ENCODE measurements at regions not wholly inside any gene's neighbourhood (a gene's known extent, or its start where the extent isn't known, plus 50 kb on each side); places are given as distances from the start of the nearest gene placed in this dataset.

DNA sequence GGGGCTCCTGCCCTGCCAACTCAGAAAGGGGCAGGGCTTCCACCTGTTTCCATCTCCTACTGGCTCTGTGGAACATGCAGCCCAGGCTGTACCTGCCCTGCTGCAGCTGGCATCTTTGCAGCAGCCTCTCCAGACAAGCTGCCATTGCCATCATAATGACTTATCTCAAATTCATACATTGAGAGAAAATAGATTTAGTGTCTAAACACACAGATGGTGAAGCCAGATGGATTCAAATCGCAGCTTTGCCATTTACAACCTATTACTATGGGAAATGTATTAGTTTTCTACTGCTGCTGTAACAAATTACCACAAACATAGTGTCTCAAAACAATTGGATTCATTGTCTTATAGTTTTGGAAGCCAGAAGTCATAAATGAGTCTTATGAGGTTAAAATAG lies 260.0 kb downstream of the KCNA4 start:
- Histone ChIP-seq H3K9me3 (ENCODE audit: insufficient read depth, low read length, severe bottlenecking) (peaks cover 5% of the 10 kb centered on the region), H2AFZ (ENCODE audit: low read depth, low read length) (no peak overlapping the region), H3K27me3 (ENCODE audit: insufficient read depth, low read length, poor library complexity) (no peaks in the 10 kb centered on the region), H3K4me1 (ENCODE audit: insufficient read depth, low read length) (no peaks in the 10 kb centered on the region), H4K20me1 (ENCODE audit: insufficient read depth, low read length) (no peaks in the 10 kb centered on the region), H3K9ac (ENCODE audit: low read depth, low read length) (no peak overlapping the region), H3K36me3 (ENCODE audit: insufficient read depth, low read length) (no peaks in the 10 kb centered on the region), H3K27ac (ENCODE audit: low read length) (no peak overlapping the region), H3K4me3 (ENCODE audit: low read depth in 1 of 2, low read length in 2 of 2) (no peak overlapping the region), H3K4me2 (ENCODE audit: insufficient read depth, low read length) (no peak overlapping the region), H3K79me2 (ENCODE audit: insufficient read depth, low read length) (no peaks in the 10 kb centered on the region)
- no peak for TF ChIP-seq EZH2 (IDR thresholded peaks at IDR 0.05; ENCODE audit: borderline replicate concordance, low read depth, low read length, severe bottlenecking)
- TF ChIP-seq, protein P1, sequence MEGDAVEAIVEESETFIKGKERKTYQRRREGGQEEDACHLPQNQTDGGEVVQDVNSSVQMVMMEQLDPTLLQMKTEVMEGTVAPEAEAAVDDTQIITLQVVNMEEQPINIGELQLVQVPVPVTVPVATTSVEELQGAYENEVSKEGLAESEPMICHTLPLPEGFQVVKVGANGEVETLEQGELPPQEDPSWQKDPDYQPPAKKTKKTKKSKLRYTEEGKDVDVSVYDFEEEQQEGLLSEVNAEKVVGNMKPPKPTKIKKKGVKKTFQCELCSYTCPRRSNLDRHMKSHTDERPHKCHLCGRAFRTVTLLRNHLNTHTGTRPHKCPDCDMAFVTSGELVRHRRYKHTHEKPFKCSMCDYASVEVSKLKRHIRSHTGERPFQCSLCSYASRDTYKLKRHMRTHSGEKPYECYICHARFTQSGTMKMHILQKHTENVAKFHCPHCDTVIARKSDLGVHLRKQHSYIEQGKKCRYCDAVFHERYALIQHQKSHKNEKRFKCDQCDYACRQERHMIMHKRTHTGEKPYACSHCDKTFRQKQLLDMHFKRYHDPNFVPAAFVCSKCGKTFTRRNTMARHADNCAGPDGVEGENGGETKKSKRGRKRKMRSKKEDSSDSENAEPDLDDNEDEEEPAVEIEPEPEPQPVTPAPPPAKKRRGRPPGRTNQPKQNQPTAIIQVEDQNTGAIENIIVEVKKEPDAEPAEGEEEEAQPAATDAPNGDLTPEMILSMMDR (IDR thresholded peaks at IDR 0.05; ENCODE audit: borderline replicate concordance, extremely low read depth, low read length, poor library complexity, severe bottlenecking): no peak
- DNase-seq: no peak
- ATAC-seq (ENCODE audit: insufficient read depth, low read depth): no peak

DNA sequence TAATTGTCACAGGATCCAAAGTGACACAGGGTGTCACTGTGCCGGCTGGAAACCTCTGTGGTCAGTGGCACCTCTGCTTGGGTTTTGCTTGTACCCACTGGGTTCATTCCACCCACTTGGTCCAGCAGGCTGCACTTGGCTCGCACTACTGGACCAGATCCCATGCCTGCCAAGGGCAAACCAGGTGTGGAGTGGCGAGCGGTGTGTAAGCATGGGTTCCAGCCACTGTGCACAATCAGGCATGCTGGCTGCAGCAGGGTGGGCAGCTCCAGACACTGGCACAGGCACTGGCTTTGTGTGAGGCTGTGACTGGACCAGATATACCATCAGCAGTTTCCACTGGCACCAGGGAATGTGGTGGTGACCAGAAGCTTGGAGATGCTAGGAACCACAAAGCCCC lies 261.4 kb downstream of the KCNA4 start:
- Histone ChIP-seq H4K20me1 (ENCODE audit: insufficient read depth, low read length) (no peaks in the 10 kb centered on the region), H3K27me3 (ENCODE audit: insufficient read depth, low read length, poor library complexity) (no peaks in the 10 kb centered on the region), H2AFZ (ENCODE audit: low read depth, low read length) (no peak overlapping the region), H3K4me2 (ENCODE audit: insufficient read depth, low read length) (no peak overlapping the region), H3K27ac (ENCODE audit: low read length) (no peak overlapping the region), H3K4me1 (ENCODE audit: insufficient read depth, low read length) (no peaks in the 10 kb centered on the region), H3K36me3 (ENCODE audit: insufficient read depth, low read length) (no peaks in the 10 kb centered on the region), H3K9ac (ENCODE audit: low read depth, low read length) (no peak overlapping the region), H3K4me3 (ENCODE audit: low read depth in 1 of 2, low read length in 2 of 2) (no peak overlapping the region), H3K79me2 (ENCODE audit: insufficient read depth, low read length) (no peaks in the 10 kb centered on the region), H3K9me3 (ENCODE audit: insufficient read depth, low read length, severe bottlenecking) (peaks cover 5% of the 10 kb centered on the region)
- no peak for TF ChIP-seq EZH2 (IDR thresholded peaks at IDR 0.05; ENCODE audit: borderline replicate concordance, low read depth, low read length, severe bottlenecking)
- TF ChIP-seq, protein P1 (IDR thresholded peaks at IDR 0.05; ENCODE audit: borderline replicate concordance, extremely low read depth, low read length, poor library complexity, severe bottlenecking): no peak
- no peak for ATAC-seq (ENCODE audit: insufficient read depth, low read depth)
- DNase-seq: no peak

DNA sequence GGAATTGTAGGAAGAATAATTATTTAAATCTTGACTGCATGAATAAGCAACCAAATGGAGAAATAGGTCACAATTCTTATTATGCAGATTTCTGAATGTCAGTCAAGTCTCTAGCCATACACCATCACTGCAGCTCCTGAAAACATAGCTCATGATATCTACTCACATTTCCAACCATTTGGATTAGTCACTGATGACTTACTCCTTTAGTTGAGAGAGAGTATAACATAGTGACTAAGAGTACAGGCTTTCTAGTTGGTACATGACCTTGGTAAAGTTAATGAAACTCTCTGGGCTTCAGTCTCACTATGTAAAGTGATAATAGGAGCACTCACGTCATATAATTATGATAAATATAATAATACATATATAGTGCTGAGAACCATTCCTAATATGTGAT lies 265.2 kb downstream of the KCNA4 start:
- TF ChIP-seq, protein P1 (IDR thresholded peaks at IDR 0.05; ENCODE audit: borderline replicate concordance, extremely low read depth, low read length, poor library complexity, severe bottlenecking): no peak
- no peak for TF ChIP-seq EZH2 (IDR thresholded peaks at IDR 0.05; ENCODE audit: borderline replicate concordance, low read depth, low read length, severe bottlenecking)
- no peak overlapping the region for H3K27ac ChIP-seq (ENCODE audit: low read length)
- no peaks in the 10 kb centered on the region for H3K36me3 ChIP-seq (ENCODE audit: insufficient read depth, low read length)
- no peaks in the 10 kb centered on the region for H4K20me1 ChIP-seq (ENCODE audit: insufficient read depth, low read length)
- H3K4me1 ChIP-seq (ENCODE audit: insufficient read depth, low read length): no peaks in the 10 kb centered on the region
- no peak overlapping the region for H3K9ac ChIP-seq (ENCODE audit: low read depth, low read length)
- H2AFZ ChIP-seq (ENCODE audit: low read depth, low read length): no peak overlapping the region
- no peaks in the 10 kb centered on the region for H3K79me2 ChIP-seq (ENCODE audit: insufficient read depth, low read length)
- H3K27me3 ChIP-seq (ENCODE audit: insufficient read depth, low read length, poor library complexity): no peaks in the 10 kb centered on the region
- DNase-seq: no peak
- ATAC-seq (ENCODE audit: insufficient read depth, low read depth): no peak
- H3K9me3 ChIP-seq (ENCODE audit: insufficient read depth, low read length, severe bottlenecking): peaks cover 3% of the 10 kb centered on the region
- H3K4me3 ChIP-seq (ENCODE audit: low read depth in 1 of 2, low read length in 2 of 2): no peak overlapping the region
- H3K4me2 ChIP-seq (ENCODE audit: insufficient read depth, low read length): no peak overlapping the region

DNA sequence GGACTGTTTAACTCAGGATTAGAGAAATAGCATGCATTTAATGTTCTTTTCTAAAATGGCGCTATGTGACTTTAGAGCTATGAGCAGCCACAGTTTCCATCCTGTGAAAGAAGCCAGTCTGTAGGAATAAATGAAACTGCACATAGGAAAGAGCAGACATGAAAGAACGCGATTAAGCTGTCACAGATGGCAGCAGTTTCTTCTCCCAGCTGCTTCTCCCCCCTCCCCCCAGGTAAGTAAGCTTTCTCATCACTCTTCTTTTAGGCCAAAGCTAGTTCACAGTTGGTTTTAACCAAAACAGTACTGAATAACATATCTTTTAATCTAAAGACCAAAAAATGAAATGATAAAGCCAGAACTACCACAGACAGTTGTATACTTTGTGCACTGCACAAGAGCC lies 266.4 kb downstream of the KCNA4 start:
- H3K79me2 ChIP-seq (ENCODE audit: insufficient read depth, low read length): no peaks in the 10 kb centered on the region
- H3K4me3 ChIP-seq (ENCODE audit: low read depth in 1 of 2, low read length in 2 of 2): no peak overlapping the region
- H3K9me3 ChIP-seq (ENCODE audit: insufficient read depth, low read length, severe bottlenecking): no peaks in the 10 kb centered on the region
- H3K36me3 ChIP-seq (ENCODE audit: insufficient read depth, low read length): no peaks in the 10 kb centered on the region
- no peak overlapping the region for H3K27ac ChIP-seq (ENCODE audit: low read length)
- H3K9ac ChIP-seq (ENCODE audit: low read depth, low read length): no peak overlapping the region
- no peaks in the 10 kb centered on the region for H4K20me1 ChIP-seq (ENCODE audit: insufficient read depth, low read length)
- no peaks in the 10 kb centered on the region for H3K4me1 ChIP-seq (ENCODE audit: insufficient read depth, low read length)
- no peaks in the 10 kb centered on the region for H3K27me3 ChIP-seq (ENCODE audit: insufficient read depth, low read length, poor library complexity)
- H2AFZ ChIP-seq (ENCODE audit: low read depth, low read length): no peak overlapping the region
- ATAC-seq (ENCODE audit: insufficient read depth, low read depth) (no peak), DNase-seq (no peak)
- TF ChIP-seq, protein P1 (IDR thresholded peaks at IDR 0.05; ENCODE audit: borderline replicate concordance, extremely low read depth, low read length, poor library complexity, severe bottlenecking): no peak
- no peak for TF ChIP-seq EZH2 (IDR thresholded peaks at IDR 0.05; ENCODE audit: borderline replicate concordance, low read depth, low read length, severe bottlenecking)
- no peak overlapping the region for H3K4me2 ChIP-seq (ENCODE audit: insufficient read depth, low read length)

Data from DND-41 (cell line).